Keratinocyte (primary cell): ENCODE measurements at regions not wholly inside any gene's neighbourhood (a gene's known extent, or its start where the extent isn't known, plus 50 kb on each side); places are given as distances from the start of the nearest gene placed in this dataset.

Source experiments
- DNase-seq: peaks from one replicate; pipeline ENCODE4 v3.0.0-alpha.2; 2011; ENCODE audit warnings: low read depth, missing footprints, low spot score
- FAIRE-seq: peaks from 2 replicates; lab custom pipeline; 2011; peaks lifted over from hg19 to GRCh38; lab: Jason Lieb, UNC
- H2AFZ ChIP-seq: 2 replicates; pipeline ENCODE4 v1.6.0; 2012; ENCODE audit warnings: low read length, control low read depth, inconsistent platforms; ENCODE audit not compliant: control insufficient read depth
- H3K27ac ChIP-seq: 2 replicates; pipeline ENCODE4 v1.5.1; 2011; ENCODE audit warnings: low read length; ENCODE audit not compliant: control insufficient read depth, insufficient read depth
- H3K27me3 ChIP-seq: 3 replicates; pipeline ENCODE4 v1.6.0; 2011; ENCODE audit warnings: low read length; ENCODE audit not compliant: control insufficient read depth, insufficient read depth; ENCODE audit errors: extremely low read depth
- H3K36me3 ChIP-seq, 2 experiments: 2 replicates in 1 of 2; 3 replicates in 1 of 2; pipeline ENCODE4 v1.5.1; 2011; ENCODE audit warnings: low read length in 2 of 2, mild to moderate bottlenecking in 1 of 2; ENCODE audit not compliant: control insufficient read depth in 2 of 2, insufficient read depth in 2 of 2; ENCODE audit errors: extremely low read depth in 1 of 2
- H3K4me1 ChIP-seq: 3 replicates; pipeline ENCODE4 v1.5.1; 2011; ENCODE audit warnings: low read length; ENCODE audit not compliant: control insufficient read depth, insufficient read depth; ENCODE audit errors: extremely low read depth
- H3K4me2 ChIP-seq: 3 replicates; pipeline ENCODE4 v1.6.0; 2011; ENCODE audit warnings: low read depth, low read length; ENCODE audit not compliant: control insufficient read depth, insufficient read depth; ENCODE audit errors: extremely low read depth
- H3K4me3 ChIP-seq, 3 experiments: fragments of 200-600 bp in 1 of 3; sonication (generic) in 1 of 3; 2 replicates in 2 of 3; 3 replicates in 1 of 3; pipeline ENCODE4 v1.5.1; 2011 to 2016; ENCODE audit warnings: low read length in 3 of 3, mild to moderate bottlenecking in 3 of 3, control low read depth in 2 of 3, inconsistent platforms in 1 of 3, low read depth in 1 of 3, mixed read lengths in 1 of 3, mixed run types in 1 of 3, moderate library complexity in 1 of 3; ENCODE audit not compliant: control insufficient read depth in 2 of 3, insufficient read depth in 2 of 3; ENCODE audit errors: extremely low read depth in 1 of 3
- H3K79me2 ChIP-seq: 2 replicates; pipeline ENCODE4 v1.6.0; 2012; ENCODE audit warnings: low read length; ENCODE audit not compliant: control insufficient read depth, insufficient read depth
- H3K9ac ChIP-seq: 3 replicates; pipeline ENCODE4 v1.6.0; 2011; ENCODE audit warnings: low read length; ENCODE audit not compliant: control insufficient read depth, insufficient read depth; ENCODE audit errors: extremely low read depth
- H3K9me1 ChIP-seq: 3 replicates; pipeline ENCODE4 v1.6.0; 2011; ENCODE audit warnings: low read length; ENCODE audit not compliant: control insufficient read depth, insufficient read depth; ENCODE audit errors: extremely low read depth
- H3K9me3 ChIP-seq: 2 replicates; pipeline ENCODE4 v1.5.1; 2012; ENCODE audit warnings: low read depth, low read length; ENCODE audit not compliant: control insufficient read depth
- H4K20me1 ChIP-seq: 3 replicates; pipeline ENCODE4 v1.6.0; 2011; ENCODE audit warnings: low read length; ENCODE audit not compliant: control insufficient read depth, insufficient read depth; ENCODE audit errors: extremely low read depth
- CTCF ChIP-seq, 3 experiments: IDR thresholded peaks in 1 of 3; conservative IDR thresholded peaks in 1 of 3; optimal IDR thresholded peaks in 1 of 3; 2 replicates in 2 of 3; 3 replicates in 1 of 3; pipeline versions ENCODE3 to v1.5.1; 2011; ENCODE audit warnings: low read length in 3 of 3, mild to moderate bottlenecking in 3 of 3, moderate library complexity in 2 of 3, control low read depth in 1 of 3, inconsistent platforms in 1 of 3; ENCODE audit not compliant: insufficient read depth in 2 of 3; ENCODE audit errors: extremely low read depth in 1 of 3
- EZH2 ChIP-seq: IDR thresholded peaks from one replicate; pipeline ENCODE4 v1.6.1; 2012; ENCODE audit warnings: inconsistent platforms, mild to moderate bottlenecking, low read length, moderate library complexity
- dilution Hi-C: fragments of 300-500 bp; cut with MboI; formaldehyde crosslinking; loops from one replicate; pipeline ENCODE4 v1.7.0; 2020; ENCODE audit warnings: low sequenced_read_pairs; ENCODE audit not compliant: extremely low pct_ligation_motif_present

GRCh38 chr11:134579724-134580609 lies 167.9 kb upstream of the B3GAT1 start:
- no peaks in the 10 kb centered on the region for H4K20me1 ChIP-seq

GRCh38 chr11:134578807-134579723 lies 167.0 kb upstream of the B3GAT1 start:
- no peak overlapping the region for H3K4me3 ChIP-seq
- H3K27me3 ChIP-seq = no peaks in the 10 kb centered on the region
- no peaks in the 10 kb centered on the region for H4K20me1 ChIP-seq
- dilution Hi-C loops = no loop called here
- no peaks in the 10 kb centered on the region for H3K9me3 ChIP-seq
- no peak overlapping the region for H3K4me2 ChIP-seq
- DNase-seq = no peak
- H3K9me1 ChIP-seq = no peaks in the 10 kb centered on the region
- no peaks in the 10 kb centered on the region for H3K79me2 ChIP-seq
- H2AFZ ChIP-seq = no peak overlapping the region
- no peak overlapping the region for H3K9ac ChIP-seq
- no peak for TF ChIP-seq EZH2
- peak in 1 of 3 experiments; percentile 37 for TF ChIP-seq CTCF (optimal IDR thresholded peaks at IDR 0.05 in 1 of 3, IDR thresholded peaks at IDR 0.05 in 1 of 3, conservative IDR thresholded peaks at IDR 0.05 in 1 of 3; ENCODE audit: extremely low read depth in 1 of 3, insufficient read depth in 2 of 3, low read length in 3 of 3)
- H3K36me3 ChIP-seq = no peaks in the 10 kb centered on the region
- H3K4me1 ChIP-seq = no peaks in the 10 kb centered on the region
- no peak for FAIRE-seq
- no peak overlapping the region for H3K27ac ChIP-seq

More at GRCh38 chr11:134579724-134580609, 167.9 kb upstream of the B3GAT1 start:
- H3K4me3 ChIP-seq = no peak overlapping the region
- no peak for TF ChIP-seq EZH2
- TF ChIP-seq CTCF (optimal IDR thresholded peaks at IDR 0.05 in 1 of 3, IDR thresholded peaks at IDR 0.05 in 1 of 3, conservative IDR thresholded peaks at IDR 0.05 in 1 of 3; ENCODE audit: extremely low read depth in 1 of 3, insufficient read depth in 2 of 3, low read length in 3 of 3) = no peak
- H3K9me3 ChIP-seq = no peaks in the 10 kb centered on the region
- no peaks in the 10 kb centered on the region for H3K79me2 ChIP-seq
- dilution Hi-C loops = no loop called here
- H3K27ac ChIP-seq = no peak overlapping the region
- no peaks in the 10 kb centered on the region for H3K9me1 ChIP-seq
- no peaks in the 10 kb centered on the region for H3K36me3 ChIP-seq
- no peak overlapping the region for H3K9ac ChIP-seq
- no peak overlapping the region for H3K4me2 ChIP-seq
- H3K27me3 ChIP-seq = no peaks in the 10 kb centered on the region
- H2AFZ ChIP-seq = no peak overlapping the region
- FAIRE-seq (no peak), DNase-seq (no peak)
- no peaks in the 10 kb centered on the region for H3K4me1 ChIP-seq
